ENCODE measurements at regions not wholly inside any gene's neighbourhood (a gene's known extent, or its start where the extent isn't known, plus 50 kb on each side); places are given as distances from the start of the nearest gene placed in this dataset.

GRCh38 chr5:164375051-164375450, 869.6 kb downstream of the MAT2B start:
- no peak overlapping the region for H3K27ac ChIP-seq (ENCODE audit: low read length)
- H3K9ac ChIP-seq (ENCODE audit: low read length in 2 of 2): no peak overlapping the region
- H3K4me3 ChIP-seq (ENCODE audit: low read length in 2 of 2): no peak overlapping the region
- no peaks in the 10 kb centered on the region for H3K36me3 ChIP-seq (ENCODE audit: control insufficient read depth in 2 of 2, insufficient read depth in 2 of 2, low read length in 2 of 2)
- H3K27me3 ChIP-seq (ENCODE audit: control insufficient read depth in 1 of 2, insufficient read depth in 2 of 2, low read length in 2 of 2): no peaks in the 10 kb centered on the region
- no peaks in the 10 kb centered on the region for H3K4me1 ChIP-seq (ENCODE audit: control insufficient read depth, insufficient read depth, low read length)
- H3K9me3 ChIP-seq (ENCODE audit: control insufficient read depth in 2 of 2, low read length in 2 of 2): no peaks in the 10 kb centered on the region

DNA sequence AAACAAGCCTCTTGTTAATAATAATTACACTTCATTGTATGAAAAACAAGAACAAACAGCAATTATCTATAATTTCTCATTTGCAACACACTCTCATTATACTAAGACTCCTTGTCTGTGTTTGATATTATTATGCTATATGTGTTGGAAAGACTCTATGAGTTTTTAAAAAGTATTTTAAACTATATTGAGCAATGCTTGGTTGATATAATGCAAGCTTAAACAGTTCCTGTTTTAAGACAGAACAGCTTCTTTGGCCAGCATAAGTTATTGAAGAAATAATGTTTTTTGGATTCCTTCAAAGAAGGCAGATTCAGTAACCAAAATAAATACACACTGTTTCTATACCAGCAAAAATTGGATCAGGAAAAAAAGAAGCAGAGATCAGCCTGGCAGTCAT, 871.4 kb downstream of the MAT2B start:
- H3K27ac ChIP-seq (ENCODE audit: low read length): no peak overlapping the region
- H3K36me3 ChIP-seq (ENCODE audit: control insufficient read depth in 2 of 2, insufficient read depth in 2 of 2, low read length in 2 of 2): no peaks in the 10 kb centered on the region
- no peak overlapping the region for H3K4me3 ChIP-seq (ENCODE audit: low read length in 2 of 2)
- no peaks in the 10 kb centered on the region for H3K9me3 ChIP-seq (ENCODE audit: control insufficient read depth in 2 of 2, low read length in 2 of 2)
- H3K9ac ChIP-seq (ENCODE audit: low read length in 2 of 2): no peak overlapping the region
- no peaks in the 10 kb centered on the region for H3K27me3 ChIP-seq (ENCODE audit: control insufficient read depth in 1 of 2, insufficient read depth in 2 of 2, low read length in 2 of 2)
- no peaks in the 10 kb centered on the region for H3K4me1 ChIP-seq (ENCODE audit: control insufficient read depth, insufficient read depth, low read length)

DNA sequence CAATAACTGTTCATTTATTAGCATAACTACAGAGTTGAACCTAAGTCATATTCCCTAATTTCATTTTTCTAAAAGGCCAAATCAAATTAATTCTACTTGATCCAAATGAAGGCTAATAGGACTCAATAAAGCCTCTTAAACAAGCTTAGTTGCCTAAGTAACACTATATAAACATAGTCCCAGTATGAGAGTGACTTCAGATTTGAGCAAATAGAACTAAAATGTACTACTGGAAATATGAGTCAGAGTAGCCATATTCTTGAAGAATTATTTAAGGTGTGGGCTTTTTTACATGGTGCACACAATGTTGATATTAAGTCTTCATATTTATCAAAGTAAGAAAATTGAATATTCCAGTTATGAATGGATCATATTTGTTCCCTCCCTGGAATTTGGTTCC, 872.3 kb downstream of the MAT2B start:
- H3K27ac ChIP-seq (ENCODE audit: low read length): no peak overlapping the region
- no peak overlapping the region for H3K9ac ChIP-seq (ENCODE audit: low read length in 2 of 2)
- H3K4me1 ChIP-seq (ENCODE audit: control insufficient read depth, insufficient read depth, low read length): no peaks in the 10 kb centered on the region

DNA sequence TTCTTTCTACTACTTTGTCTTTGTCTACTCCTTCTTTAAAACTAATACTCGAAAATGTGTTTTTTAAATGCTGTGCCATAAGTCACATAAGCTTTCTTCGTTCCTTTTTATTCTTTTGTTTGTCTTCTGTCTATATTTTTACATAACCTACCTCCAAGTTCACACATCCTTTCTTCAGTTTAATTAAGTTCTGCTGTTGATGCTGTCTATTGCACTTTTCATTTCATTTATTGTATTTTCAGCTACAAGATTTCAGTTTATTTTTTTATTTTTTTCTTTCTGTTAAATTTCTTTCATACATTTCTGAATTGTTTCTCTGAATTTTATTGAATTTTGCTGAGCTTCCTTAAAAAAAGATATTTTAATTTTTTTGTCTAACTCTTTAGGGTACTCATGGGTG, 878.2 kb downstream of the MAT2B start:
- Histone ChIP-seq H3K9ac (ENCODE audit: low read length in 2 of 2) (no peak overlapping the region), H3K9me3 (ENCODE audit: control insufficient read depth in 2 of 2, low read length in 2 of 2) (peaks cover 0 to 6% of the 10 kb centered on the region in 2 donors), H3K36me3 (ENCODE audit: control insufficient read depth in 2 of 2, insufficient read depth in 2 of 2, low read length in 2 of 2) (no peaks in the 10 kb centered on the region), H3K4me3 (ENCODE audit: low read length in 2 of 2) (no peak overlapping the region), H3K27me3 (ENCODE audit: control insufficient read depth in 1 of 2, insufficient read depth in 2 of 2, low read length in 2 of 2) (no peaks in the 10 kb centered on the region), H3K4me1 (ENCODE audit: control insufficient read depth, insufficient read depth, low read length) (no peaks in the 10 kb centered on the region), H3K27ac (ENCODE audit: low read length) (no peak overlapping the region)

More for the DNA sequence above, 872.3 kb downstream of the MAT2B start:
- Histone ChIP-seq H3K27me3 (ENCODE audit: control insufficient read depth in 1 of 2, insufficient read depth in 2 of 2, low read length in 2 of 2) (no peaks in the 10 kb centered on the region), H3K4me3 (ENCODE audit: low read length in 2 of 2) (no peak overlapping the region), H3K36me3 (ENCODE audit: control insufficient read depth in 2 of 2, insufficient read depth in 2 of 2, low read length in 2 of 2) (no peaks in the 10 kb centered on the region), H3K9me3 (ENCODE audit: control insufficient read depth in 2 of 2, low read length in 2 of 2) (no peaks in the 10 kb centered on the region)

- no peaks in the 10 kb centered on the region for H3K9me3 ChIP-seq (ENCODE audit: control insufficient read depth in 2 of 2, low read length in 2 of 2)
- no peaks in the 10 kb centered on the region for H3K36me3 ChIP-seq (ENCODE audit: control insufficient read depth in 2 of 2, insufficient read depth in 2 of 2, low read length in 2 of 2)
- H3K4me3 ChIP-seq (ENCODE audit: low read length in 2 of 2): no peak overlapping the region
- no peak overlapping the region for H3K27ac ChIP-seq (ENCODE audit: low read length)
- no peaks in the 10 kb centered on the region for H3K4me1 ChIP-seq (ENCODE audit: control insufficient read depth, insufficient read depth, low read length)
- H3K27me3 ChIP-seq (ENCODE audit: control insufficient read depth in 1 of 2, insufficient read depth in 2 of 2, low read length in 2 of 2): no peaks in the 10 kb centered on the region
- H3K9ac ChIP-seq (ENCODE audit: low read length in 2 of 2): no peak overlapping the region
These were observed 887.1 kb downstream of the MAT2B start for GRCh38 chr5:164392531-164392930.

- H3K9ac ChIP-seq (ENCODE audit: low read length in 2 of 2): no peak overlapping the region
- no peak overlapping the region for H3K4me3 ChIP-seq (ENCODE audit: low read length in 2 of 2)
- H3K27ac ChIP-seq (ENCODE audit: low read length): no peak overlapping the region
- H3K9me3 ChIP-seq (ENCODE audit: control insufficient read depth in 2 of 2, low read length in 2 of 2): no peaks in the 10 kb centered on the region
- no peaks in the 10 kb centered on the region for H3K4me1 ChIP-seq (ENCODE audit: control insufficient read depth, insufficient read depth, low read length)
- H3K36me3 ChIP-seq (ENCODE audit: control insufficient read depth in 2 of 2, insufficient read depth in 2 of 2, low read length in 2 of 2): no peaks in the 10 kb centered on the region
- no peaks in the 10 kb centered on the region for H3K27me3 ChIP-seq (ENCODE audit: control insufficient read depth in 1 of 2, insufficient read depth in 2 of 2, low read length in 2 of 2)
These were observed 889.3 kb downstream of the MAT2B start for GRCh38 chr5:164394686-164395194.

DNA sequence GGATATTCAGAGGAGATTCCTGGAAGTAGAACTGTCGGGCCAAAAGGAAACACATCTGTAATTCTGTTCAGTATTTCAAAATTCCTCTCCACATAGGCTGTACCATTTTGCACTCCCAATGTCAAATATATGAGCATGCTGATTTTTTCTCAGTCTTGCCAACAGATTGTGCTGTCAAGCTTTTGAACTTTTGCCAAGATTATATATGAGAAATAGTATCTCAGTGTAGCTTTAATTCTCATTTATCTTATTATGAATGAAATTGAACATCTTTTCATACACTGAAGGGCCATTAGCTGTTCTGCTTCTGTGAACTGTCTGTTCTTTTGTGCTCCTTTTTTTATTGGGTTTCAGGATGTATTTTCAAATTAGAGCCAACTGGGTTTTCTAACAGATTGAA, 907.1 kb downstream of the MAT2B start:
- no peaks in the 10 kb centered on the region for H3K27me3 ChIP-seq (ENCODE audit: control insufficient read depth in 1 of 2, insufficient read depth in 2 of 2, low read length in 2 of 2)
- no peak overlapping the region for H3K4me3 ChIP-seq (ENCODE audit: low read length in 2 of 2)
- H3K27ac ChIP-seq (ENCODE audit: low read length): no peak overlapping the region
- H3K9ac ChIP-seq (ENCODE audit: low read length in 2 of 2): no peak overlapping the region
- no peaks in the 10 kb centered on the region for H3K9me3 ChIP-seq (ENCODE audit: control insufficient read depth in 2 of 2, low read length in 2 of 2)
- no peaks in the 10 kb centered on the region for H3K36me3 ChIP-seq (ENCODE audit: control insufficient read depth in 2 of 2, insufficient read depth in 2 of 2, low read length in 2 of 2)
- no peaks in the 10 kb centered on the region for H3K4me1 ChIP-seq (ENCODE audit: control insufficient read depth, insufficient read depth, low read length)

DNA sequence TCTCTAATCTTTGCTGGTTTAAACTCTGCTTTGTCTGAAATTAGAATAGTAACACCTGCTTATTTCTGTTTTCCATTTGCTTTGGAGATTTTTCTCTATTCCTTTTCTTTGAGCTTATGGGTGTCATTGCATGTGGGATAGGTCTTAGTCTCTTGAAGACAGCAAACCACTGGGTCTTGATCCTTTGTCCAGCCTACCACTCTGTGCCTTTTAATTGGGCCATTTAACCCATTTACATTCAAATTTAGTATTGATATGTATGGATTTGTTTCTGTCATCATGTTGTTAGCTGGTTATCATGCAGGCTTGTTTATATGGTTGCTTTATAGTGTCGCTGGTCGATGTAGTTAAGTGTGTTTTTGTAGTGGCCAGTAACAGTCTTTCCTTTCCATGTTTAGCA, 914.7 kb downstream of the MAT2B start:
- no peak overlapping the region for H3K4me3 ChIP-seq (ENCODE audit: low read length in 2 of 2)
- no peak overlapping the region for H3K27ac ChIP-seq (ENCODE audit: low read length)
- H3K36me3 ChIP-seq (ENCODE audit: control insufficient read depth in 2 of 2, insufficient read depth in 2 of 2, low read length in 2 of 2): no peaks in the 10 kb centered on the region
- no peak overlapping the region for H3K9ac ChIP-seq (ENCODE audit: low read length in 2 of 2)
- H3K9me3 ChIP-seq (ENCODE audit: control insufficient read depth in 2 of 2, low read length in 2 of 2): peaks cover 5 to 14% of the 10 kb centered on the region in 2 donors
- H3K27me3 ChIP-seq (ENCODE audit: control insufficient read depth in 1 of 2, insufficient read depth in 2 of 2, low read length in 2 of 2): no peaks in the 10 kb centered on the region
- no peaks in the 10 kb centered on the region for H3K4me1 ChIP-seq (ENCODE audit: control insufficient read depth, insufficient read depth, low read length)

- H3K9me3 ChIP-seq (ENCODE audit: control insufficient read depth in 2 of 2, low read length in 2 of 2): peaks cover 5 to 14% of the 10 kb centered on the region in 2 donors
- H3K36me3 ChIP-seq (ENCODE audit: control insufficient read depth in 2 of 2, insufficient read depth in 2 of 2, low read length in 2 of 2): no peaks in the 10 kb centered on the region
- no peaks in the 10 kb centered on the region for H3K4me1 ChIP-seq (ENCODE audit: control insufficient read depth, insufficient read depth, low read length)
- no peaks in the 10 kb centered on the region for H3K27me3 ChIP-seq (ENCODE audit: control insufficient read depth in 1 of 2, insufficient read depth in 2 of 2, low read length in 2 of 2)
- H3K9ac ChIP-seq (ENCODE audit: low read length in 2 of 2): no peak overlapping the region
- H3K27ac ChIP-seq (ENCODE audit: low read length): no peak overlapping the region
- no peak overlapping the region for H3K4me3 ChIP-seq (ENCODE audit: low read length in 2 of 2)
These were observed 917.0 kb downstream of the MAT2B start for GRCh38 chr5:164422400-164422799.

DNA sequence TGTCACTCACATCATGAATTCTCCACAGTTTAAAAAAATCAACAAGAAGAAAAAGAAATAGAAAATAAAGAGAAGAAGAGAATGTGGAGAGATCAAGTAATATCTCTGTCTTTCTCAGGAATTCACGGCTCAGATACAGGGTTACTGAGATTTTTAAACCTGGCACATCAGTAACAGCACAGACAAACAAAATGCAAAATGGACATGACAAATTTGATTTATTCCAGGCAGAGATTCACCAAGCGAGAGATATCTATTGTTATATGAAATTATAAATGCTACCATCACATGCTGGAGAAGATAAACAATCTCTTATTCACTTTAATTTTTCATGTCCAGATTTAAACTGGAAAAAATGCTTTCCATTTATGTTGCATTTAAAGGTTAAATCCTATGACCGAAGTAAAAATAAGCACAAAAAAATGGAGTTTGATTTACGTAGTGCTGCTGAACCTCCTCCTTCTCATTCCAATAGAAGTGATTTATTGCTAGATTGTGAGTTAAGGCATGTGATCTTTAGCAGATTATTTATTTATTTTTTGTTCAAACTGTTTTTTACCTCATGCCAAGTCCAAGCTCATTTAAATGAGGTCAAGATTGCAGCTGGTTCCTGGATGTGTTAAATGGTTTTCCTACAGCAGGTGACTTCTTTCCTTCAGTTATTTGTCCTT, 926.4 kb downstream of the MAT2B start:
- Histone ChIP-seq H3K9ac (ENCODE audit: low read length in 2 of 2) (no peak overlapping the region), H3K36me3 (ENCODE audit: control insufficient read depth in 2 of 2, insufficient read depth in 2 of 2, low read length in 2 of 2) (no peaks in the 10 kb centered on the region), H3K4me1 (ENCODE audit: control insufficient read depth, insufficient read depth, low read length) (no peaks in the 10 kb centered on the region), H3K27ac (ENCODE audit: low read length) (no peak overlapping the region), H3K27me3 (ENCODE audit: control insufficient read depth in 1 of 2, insufficient read depth in 2 of 2, low read length in 2 of 2) (no peaks in the 10 kb centered on the region), H3K4me3 (ENCODE audit: low read length in 2 of 2) (no peak overlapping the region), H3K9me3 (ENCODE audit: control insufficient read depth in 2 of 2, low read length in 2 of 2) (no peaks in the 10 kb centered on the region)

- Histone ChIP-seq H3K4me3 (ENCODE audit: low read length in 2 of 2) (no peak overlapping the region), H3K4me1 (ENCODE audit: control insufficient read depth, insufficient read depth, low read length) (no peaks in the 10 kb centered on the region), H3K36me3 (ENCODE audit: control insufficient read depth in 2 of 2, insufficient read depth in 2 of 2, low read length in 2 of 2) (no peaks in the 10 kb centered on the region), H3K27me3 (ENCODE audit: control insufficient read depth in 1 of 2, insufficient read depth in 2 of 2, low read length in 2 of 2) (no peaks in the 10 kb centered on the region), H3K27ac (ENCODE audit: low read length) (no peak overlapping the region), H3K9ac (ENCODE audit: low read length in 2 of 2) (no peak overlapping the region), H3K9me3 (ENCODE audit: control insufficient read depth in 2 of 2, low read length in 2 of 2) (no peaks in the 10 kb centered on the region)
These were observed 927.9 kb downstream of the MAT2B start for GRCh38 chr5:164433106-164433870.

Data from stomach smooth muscle (tissue), 2 donors.